GM21423 (cell line): ENCODE measurements at regions not wholly inside any gene's neighbourhood (a gene's known extent, or its start where the extent isn't known, plus 50 kb on each side); places are given as distances from the start of the nearest gene placed in this dataset.

Experiments
- ATAC-seq: cut with Tn5 transposase; IDR thresholded peaks from one replicate; pipeline ENCODE4 v1.9.1; 2021; ENCODE audit warnings: mild to moderate bottlenecking, moderate library complexity; ENCODE audit not compliant: unreplicated experiment

DNA sequence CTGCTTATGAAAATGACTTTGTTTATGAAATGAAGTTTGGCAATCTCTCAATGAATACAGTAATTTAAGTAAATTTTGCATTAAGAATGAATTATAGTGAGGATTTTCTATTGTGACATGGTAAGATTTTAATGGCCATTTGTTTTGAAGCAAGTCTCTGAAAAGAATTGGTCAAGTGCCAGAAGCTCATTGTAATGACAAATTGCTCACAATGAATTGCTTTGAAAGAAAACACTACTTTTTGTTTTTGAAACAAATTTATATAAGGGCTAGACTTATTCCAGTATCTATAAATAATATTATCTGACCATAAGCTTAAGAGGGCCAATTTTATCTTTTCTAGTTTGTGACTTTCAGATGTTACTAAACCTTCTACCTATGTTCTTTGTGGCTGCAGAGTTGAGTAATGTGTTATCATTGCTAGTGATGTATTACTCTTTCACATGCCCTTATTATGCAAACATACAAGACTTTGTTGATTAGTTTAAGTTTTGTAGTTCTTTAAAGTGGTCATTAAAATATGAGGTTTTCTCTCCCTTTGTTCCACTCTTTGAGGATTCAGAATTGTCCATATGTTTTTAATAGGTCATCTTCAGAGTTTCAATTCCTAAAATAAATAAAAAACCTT is 93.0 kb upstream of the ZNF608 start:
- no peak for ATAC-seq

DNA sequence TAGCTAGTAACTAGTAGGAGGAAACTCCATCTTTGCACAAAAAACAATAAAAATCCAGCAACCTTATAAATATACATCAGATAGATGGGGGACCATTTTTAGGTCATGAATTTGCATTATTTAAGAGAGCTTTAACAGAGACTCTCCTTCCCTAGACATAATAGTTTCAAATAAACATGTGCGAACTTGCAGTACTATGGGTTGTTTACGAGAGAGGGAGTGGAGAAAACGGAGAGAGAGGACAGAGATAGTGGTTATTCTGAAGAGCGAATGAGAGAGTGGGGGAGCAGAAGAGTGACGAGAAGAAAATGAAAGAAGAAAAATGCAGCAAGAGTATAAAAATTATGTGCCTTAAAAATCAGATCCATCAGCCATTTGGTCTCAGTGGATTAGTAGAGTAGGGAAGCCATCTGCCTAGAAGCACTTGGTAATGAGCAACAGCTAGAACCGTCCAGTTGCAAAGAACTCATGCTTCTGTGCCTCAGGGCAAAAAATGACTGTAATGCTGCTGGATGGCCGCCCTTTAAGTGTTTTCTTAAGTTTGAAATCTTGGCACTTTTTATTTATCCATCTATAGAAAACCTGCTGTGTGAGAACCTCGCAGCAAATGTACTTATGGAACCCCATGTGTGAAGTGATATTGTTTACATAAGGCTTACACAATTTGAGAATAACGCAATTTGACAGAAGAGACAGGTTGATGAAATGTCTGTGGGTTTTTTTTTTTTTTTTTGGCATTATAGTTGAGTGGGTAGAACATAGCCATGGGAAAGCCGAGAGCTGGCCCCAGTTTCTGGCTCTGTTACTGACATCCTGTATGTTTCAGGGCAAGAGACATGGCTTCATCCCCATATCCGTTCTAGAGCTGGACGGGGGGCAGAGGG is 95.6 kb upstream of the ZNF608 start:
- ATAC-seq, result no peak

DNA sequence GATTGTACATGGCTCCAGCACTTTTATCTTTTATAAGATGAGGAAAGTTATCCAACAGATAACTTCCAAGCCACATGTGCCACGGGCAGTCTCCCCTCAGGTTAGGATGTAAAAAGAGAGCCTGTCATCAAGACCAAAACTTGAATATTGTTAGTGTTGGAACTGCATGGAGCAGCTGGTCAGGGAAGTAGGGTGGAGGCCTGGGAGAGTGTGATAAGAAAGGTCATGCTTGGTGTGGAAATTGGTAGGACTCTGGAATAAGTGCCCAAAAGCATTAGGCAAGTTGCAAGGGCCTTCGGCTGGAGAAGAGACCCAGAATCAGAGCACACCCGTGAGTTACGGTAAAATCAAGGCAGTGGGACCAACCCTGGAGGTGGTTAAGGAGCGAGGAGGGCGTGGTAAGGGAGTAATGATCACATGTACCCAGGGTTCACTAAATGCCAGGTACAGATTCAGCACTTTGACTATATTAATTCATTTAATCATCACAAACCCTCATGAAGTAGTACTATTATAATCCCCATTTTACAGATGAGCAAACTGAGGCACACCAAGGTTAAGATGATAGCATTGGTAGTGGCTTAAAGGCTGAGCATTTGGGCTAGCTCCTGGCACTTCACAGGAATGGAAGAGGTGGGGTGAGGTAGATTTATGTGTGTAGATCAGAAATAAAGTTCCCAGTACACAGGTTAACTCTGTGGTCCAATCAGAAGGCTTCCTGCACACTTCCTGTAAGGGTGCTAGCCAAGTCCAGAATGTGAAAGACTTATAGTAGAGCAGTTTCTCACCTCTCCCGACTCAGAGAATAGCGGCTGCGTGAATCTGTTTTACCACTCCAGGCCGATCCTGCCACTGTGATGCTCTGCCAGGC is 96.5 kb upstream of the ZNF608 start:
- no peak for ATAC-seq

DNA sequence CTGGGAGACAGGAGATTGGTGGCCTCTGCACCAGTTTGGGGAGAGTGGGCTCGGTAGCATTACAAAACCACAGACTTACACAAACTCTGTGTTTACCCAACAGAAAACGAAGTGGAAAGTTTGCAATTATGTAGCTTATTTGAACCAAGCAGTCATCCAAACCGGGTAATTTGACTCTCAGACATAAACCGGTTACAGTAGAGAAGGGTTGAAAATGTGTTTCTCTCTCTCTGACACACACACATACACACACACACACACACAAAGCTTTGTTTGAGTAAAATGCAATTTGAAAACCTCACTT is 97.1 kb upstream of the ZNF608 start:
- ATAC-seq, result no peak

DNA sequence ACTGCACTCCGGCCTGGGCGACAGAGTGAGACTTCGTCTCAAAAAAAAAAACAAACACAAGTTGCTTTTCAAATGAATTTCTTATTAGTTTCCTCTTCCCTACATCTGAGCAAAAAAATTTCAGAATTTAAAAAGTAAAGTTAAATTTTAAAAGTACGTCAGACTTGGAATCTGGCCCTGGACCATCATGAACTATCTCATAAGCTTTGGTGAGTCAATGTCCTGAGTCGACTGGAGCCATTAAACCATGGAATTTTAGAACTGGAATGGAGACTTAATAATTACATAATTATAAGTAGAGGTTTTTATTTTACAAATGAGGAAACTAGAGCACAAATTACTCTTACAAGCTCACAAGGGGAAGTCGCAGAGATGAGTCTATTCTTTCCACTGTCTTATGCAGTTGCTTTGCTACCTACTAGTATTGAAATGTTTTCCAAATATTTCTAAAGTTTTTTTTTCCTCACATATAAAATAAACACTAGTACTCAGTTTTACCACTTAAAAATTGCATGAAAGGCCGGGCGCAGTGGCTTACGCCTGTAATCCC is 98.0 kb upstream of the ZNF608 start:
- ATAC-seq, result no peak

DNA sequence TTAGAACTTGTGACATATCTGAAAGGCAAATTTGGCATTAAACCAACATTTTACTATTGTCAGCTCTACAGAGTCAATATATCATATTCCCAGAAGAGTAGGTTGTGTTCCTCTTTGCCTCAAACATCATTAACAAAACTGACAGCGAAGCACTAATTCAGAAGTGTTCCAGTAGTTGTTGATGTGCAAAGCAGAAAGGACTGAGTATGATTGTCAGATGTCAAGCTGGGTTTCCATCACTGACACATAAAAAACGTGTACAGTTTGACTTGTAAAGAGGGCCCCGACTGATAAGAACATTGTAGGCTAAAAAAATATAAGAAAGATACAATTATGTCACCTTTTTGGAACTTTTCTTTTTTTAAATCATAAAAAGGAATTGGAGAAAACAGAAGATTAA is 101.5 kb upstream of the ZNF608 start:
- no peak for ATAC-seq

DNA sequence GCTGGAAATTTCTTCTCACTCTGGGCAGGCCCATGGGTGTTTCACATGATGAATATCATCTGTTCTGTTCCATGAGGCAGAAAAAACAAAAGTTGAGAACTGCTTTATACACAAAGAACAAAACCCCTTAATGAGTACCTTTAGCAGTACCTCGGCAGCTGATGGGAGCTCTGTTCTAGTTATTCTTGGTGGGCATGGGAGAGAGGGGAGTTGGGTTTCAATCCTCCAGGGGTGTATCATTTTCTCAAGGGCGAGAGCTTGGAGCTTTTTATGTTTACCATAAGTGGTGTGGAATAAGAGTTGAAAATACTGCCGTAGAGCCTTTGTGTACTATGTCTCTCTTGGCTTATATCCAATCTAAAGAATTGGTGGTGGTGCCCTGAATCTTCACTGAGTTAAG is 103.3 kb upstream of the ZNF608 start:
- ATAC-seq, result no peak

DNA sequence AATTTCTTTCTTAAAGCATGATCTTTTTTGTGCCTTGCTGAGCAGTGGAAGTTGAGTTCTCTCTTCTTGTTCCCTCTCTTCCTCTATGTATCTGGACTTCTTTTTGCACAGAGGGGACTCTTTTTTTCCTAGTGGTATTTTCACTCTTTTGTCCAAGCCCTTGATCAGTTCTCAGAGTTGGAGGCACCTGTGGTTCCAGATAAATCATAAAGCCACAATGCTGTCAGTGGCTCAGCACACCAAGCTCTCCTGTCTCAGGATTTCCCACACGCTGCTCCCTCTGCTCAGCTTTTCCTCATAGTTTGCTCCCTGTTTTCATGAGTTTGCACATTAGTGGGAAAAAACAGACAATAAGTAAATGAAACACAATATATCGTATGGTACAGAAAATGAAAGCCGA is 110.3 kb upstream of the ZNF608 start:
- ATAC-seq, result no peak

DNA sequence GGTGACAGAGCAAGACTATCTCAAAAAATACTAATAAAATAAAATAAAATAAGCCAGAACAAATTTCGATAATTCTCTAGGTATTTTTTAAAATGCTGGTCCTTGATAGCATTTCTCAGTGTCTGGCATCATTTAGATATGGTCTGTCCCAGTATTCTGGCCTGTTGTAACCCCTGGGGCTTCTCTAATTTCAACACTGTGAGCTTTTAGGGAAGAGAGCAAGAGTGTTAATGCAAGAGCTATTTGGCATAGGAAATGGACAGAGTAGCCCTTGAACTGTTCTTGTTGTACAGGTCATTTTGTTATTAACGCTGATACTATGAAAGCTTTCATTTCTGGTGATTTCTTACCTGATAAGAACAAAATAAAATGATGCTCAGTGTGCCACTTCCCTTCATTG is 112.2 kb upstream of the ZNF608 start:
- no peak for ATAC-seq

DNA sequence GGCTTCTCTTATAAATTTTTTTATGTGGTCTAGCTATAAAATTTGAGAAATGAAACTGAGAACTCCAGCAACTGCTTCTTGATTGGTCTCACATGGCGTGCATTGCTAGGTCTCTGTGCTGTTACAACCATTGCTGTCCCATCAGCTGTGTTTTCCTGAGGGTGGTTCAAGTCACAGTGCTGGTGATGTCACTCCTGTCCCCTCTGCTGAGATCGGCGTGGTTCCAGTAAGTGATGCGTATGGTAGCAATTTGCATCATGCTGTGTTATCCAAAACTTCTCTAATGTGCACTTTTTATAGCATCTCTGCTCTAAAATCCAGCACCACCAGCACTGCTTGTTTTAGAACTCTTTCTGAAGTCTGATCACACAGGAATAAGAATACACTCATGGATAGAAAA is 112.6 kb upstream of the ZNF608 start:
- no peak for ATAC-seq

DNA sequence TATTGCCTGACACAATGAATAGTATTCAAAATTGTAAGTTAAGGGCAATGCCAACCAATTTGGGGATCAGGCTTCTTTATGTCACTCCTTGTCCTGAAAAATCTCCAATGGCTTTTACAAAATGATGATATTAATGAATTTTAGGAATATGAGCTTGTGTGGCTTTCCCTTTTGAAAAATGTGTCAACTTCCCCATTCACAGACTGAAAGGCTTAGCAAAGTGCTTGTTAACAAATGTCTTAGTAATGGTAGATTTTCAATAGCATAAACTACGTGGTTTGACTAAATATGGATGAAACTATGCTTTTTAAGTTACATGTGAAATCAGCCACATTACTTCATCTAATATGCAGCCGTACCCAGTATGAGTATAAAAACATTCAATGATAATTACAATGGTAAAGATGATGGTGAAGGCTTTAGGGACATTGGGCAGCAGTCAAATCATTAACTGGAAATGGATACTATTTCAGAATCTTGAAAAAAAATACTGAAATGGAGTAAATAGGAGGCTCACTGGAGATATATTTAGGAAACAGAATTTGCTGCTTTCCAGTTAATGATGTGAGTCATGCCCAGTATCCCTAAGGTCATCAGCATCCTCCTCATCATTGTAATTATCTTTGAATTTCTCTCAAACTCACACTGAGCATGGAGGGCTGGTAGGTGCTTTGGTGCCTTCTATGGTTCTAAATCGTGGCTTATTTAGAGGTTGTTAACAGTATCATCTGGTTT is 113.3 kb upstream of the ZNF608 start:
- no peak for ATAC-seq

DNA sequence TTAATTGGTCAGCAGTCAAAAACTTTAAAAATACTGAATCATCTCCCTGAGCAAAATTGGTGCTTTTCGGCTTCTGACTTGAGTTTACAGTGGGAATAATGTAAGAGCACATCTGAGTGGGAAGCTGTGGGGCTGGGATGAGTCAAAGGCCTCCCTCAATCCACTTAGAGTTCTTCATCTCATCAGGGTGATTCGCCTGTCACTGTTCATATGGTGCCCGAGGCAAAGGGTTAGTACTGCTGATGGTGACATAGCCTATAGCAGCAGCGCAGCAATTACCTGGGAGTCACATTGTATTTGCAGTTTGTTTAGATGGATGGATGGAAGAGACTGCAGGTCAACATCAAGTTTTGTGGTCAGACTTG is 113.8 kb upstream of the ZNF608 start:
- no peak for ATAC-seq

DNA sequence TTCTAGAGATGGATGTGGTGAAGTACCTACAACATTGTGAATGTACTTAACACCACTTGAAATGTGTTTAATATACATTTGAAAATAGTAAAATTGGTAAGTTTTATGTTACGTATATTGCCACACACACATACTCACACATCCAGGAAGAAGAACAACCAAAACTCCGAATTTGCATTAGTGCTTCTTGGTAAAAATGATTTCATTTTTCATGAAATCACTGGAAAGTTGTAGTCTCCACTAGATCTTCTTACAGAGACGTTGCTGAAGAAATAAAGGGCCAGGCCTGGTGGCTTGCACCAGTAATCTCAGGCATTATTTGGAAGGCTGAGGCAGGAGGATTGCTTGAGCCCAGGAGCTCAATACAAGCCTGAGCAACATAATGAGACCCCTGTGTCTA is 118.6 kb upstream of the ZNF608 start:
- ATAC-seq, result no peak

DNA sequence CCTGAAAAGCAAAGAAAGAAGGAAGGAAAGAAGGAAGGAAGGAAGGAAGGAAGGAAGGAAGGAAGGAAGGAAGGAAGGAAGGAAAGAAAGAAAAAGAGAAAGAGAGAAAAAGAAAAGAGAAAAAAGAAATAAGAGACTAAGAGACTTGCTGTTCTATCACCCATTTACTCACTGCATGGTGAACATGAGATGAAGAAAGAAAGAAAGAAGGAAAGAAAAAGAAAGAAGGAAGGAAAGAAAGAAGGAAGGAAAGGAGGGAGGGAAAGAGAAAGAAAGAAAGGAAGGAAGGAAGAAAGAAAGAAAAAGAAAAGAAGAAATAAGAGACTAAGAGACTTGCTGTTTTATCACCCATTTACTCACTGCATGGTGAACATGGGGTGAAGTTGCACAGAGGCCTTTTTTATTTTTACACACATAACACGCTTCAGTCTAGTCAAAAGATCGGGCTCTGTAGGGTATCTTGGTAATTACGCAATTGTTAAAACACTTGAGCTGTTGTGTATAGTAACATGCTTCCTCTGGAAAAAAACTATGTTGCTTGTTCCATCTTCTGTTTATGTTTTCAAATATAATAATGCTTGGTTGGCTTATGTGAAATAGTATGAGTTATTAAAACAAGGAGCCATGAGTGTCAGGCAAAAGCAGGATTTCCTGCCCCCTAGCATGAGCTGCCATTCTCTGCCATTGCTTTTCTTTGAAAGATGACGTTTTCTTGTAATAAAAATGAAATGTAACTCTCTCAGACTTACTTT is 119.3 kb upstream of the ZNF608 start:
- ATAC-seq, result no peak

DNA sequence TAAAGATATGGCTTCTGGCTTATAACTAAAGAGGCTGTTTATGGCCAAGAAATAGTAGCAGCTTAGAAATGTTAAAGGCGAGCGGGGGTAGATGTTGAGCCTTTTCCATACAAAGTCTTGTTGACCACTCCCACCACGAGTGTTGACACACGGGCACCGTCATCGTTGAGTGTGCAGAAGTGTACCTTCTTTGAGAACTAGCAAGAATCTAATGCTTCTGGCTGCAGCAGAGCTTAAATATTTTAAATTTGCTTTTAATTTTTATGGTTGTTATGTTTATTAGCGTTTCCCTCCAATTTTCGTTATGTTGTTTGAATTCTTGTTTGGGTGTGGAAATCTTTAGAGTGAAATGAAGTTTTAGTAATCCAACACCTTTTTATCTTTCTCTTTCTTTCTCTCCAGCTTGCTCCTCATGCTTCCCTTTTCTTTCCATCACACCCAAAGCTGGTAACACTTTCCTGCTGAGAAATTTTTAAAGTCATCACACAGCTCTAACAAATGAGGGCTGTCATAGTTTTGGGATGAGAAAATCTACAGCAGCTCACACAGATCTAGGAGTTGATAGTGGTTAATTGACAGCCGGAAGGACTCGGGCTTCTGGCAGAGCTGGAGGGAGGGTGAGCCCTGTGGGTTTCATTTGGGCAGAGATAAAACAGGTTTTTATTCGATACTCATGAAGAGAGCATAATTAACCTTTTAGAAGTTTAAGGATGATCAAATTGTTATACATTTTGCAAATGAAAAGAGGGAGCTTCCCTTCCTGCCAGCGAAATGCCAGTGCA is 120.1 kb upstream of the ZNF608 start:
- ATAC-seq, result no peak

DNA sequence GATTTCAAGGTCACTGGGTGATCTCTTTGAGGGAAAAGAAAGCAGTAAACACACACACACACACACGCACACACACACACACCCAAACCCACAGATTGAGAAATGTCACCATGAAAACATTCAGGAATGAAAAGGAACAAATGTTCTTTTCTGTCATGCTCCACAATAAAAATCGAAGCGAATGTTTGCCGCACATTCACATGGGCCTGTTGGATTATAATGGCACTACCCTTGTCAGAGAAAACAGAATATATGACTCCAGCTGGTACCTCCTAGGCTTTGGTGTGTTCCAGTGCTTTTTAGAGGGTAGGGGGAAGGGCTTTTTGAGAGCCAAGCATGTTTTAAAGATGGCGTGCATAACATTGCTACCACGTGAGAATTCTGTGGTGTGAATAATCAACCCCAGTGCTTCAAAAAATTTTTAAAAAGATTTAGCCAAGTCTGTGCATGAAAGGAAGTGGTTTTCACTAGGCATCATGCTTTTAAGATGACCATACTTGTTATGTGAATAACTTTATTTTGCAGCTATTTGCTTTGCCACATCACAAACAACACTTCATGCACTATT is 120.8 kb upstream of the ZNF608 start:
- ATAC-seq, result no peak

DNA sequence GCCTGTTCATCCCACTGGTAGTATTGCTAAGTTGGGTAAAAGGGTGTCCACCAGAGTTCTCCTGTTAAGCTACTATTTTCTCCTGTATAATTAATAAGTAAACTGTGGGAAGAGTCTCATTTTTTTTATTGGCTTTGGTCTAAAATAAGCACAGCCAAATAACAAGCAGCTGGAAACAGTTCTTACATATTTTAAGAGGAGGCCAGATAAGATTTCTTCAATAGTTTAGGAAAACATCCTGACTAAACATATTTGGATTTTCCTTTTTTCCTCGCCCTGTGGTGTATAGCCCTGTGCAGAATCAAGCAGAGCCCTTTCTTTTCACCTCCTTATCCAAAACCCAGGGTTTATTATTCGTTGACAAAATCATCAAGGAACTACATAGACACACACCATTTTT is 122.2 kb upstream of the ZNF608 start:
- ATAC-seq, result no peak

DNA sequence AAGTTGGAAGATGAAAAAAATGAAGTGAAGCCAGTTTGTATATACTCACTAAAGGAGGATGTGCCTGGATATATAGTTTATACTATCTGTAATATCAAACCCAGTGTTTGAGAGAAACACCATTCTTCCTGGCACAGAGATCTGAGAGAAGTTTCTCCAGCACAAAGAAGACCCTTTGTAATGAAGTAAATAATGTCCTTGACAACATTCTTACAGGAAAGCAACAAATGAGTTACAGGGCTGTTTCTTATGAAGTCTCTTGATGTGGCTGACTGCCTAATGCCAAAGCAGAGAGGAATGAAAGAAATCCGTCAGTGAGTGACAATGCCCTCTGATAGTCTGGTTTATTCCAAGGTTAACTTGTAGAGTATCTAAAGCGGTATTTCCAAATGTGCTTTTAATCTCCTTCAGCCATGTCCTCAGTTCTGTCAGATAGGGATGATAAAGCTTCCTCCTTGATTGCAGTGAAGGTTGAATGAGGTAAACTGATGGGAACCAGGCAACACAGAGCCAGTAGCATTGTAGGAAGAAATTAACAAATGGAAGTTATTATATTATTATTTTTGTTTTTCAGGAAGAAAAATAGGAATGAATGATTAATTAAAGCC is 123.1 kb upstream of the ZNF608 start:
- ATAC-seq, result no peak

DNA sequence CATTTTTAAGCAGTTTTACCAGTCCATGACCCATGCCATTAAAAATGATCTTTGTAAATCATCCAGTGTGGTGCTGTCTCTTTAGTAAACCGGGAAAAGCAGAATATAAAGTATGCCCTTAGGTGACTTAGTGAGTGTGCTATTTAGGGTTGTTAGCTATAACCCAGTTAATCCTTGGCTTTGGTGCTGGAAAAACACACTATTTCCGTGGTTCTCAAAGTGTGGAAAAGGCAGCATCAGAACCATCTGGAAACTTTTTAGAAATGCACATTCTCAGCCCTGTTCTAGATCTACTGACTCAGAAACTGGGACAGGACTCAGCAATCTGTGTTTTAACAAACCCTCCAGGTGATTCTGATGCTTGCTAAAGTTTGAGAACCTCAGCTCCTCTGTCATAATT is 123.6 kb upstream of the ZNF608 start:
- ATAC-seq, result no peak
